ENCODE measurements at regions not wholly inside any gene's neighbourhood (a gene's known extent, or its start where the extent isn't known, plus 50 kb on each side); places are given as distances from the start of the nearest gene placed in this dataset.

DNA sequence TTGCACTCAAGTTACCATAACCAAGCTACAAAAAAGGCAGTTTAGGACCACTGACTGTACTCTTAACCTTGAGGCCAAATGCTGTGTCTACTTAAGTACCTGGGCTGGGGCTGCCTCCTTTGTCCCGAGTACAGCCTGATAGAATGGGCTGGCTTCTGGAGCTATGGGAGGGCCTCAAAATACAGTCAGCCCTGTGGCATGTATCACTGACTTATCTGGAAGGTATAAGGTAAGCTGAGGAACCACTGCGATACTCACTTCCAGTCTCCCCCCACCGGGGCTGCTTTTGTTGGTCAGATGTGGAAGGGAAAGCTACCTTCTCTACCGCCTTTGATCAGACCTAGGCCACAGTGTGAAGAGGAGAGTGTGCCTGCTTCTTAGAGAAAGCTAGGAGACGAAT lies 404.8 kb downstream of the ARHGEF28 start:
- H3K4me3 Mint-ChIP-seq = no peak overlapping the region
- peaks cover 14% of the 10 kb centered on the region for H3K27me3 Mint-ChIP-seq (ENCODE audit: low read depth, poor library complexity)
- DNase-seq = no peak

GRCh38 chr5:74030371-74030770 lies 404.4 kb downstream of the ARHGEF28 start:
- TF ChIP-seq, protein P1, sequence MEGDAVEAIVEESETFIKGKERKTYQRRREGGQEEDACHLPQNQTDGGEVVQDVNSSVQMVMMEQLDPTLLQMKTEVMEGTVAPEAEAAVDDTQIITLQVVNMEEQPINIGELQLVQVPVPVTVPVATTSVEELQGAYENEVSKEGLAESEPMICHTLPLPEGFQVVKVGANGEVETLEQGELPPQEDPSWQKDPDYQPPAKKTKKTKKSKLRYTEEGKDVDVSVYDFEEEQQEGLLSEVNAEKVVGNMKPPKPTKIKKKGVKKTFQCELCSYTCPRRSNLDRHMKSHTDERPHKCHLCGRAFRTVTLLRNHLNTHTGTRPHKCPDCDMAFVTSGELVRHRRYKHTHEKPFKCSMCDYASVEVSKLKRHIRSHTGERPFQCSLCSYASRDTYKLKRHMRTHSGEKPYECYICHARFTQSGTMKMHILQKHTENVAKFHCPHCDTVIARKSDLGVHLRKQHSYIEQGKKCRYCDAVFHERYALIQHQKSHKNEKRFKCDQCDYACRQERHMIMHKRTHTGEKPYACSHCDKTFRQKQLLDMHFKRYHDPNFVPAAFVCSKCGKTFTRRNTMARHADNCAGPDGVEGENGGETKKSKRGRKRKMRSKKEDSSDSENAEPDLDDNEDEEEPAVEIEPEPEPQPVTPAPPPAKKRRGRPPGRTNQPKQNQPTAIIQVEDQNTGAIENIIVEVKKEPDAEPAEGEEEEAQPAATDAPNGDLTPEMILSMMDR (IDR thresholded peaks at IDR 0.05) = no peak
- no peak for DNase-seq
- Mint-ChIP-seq H3K36me3 (ENCODE audit: low read depth) (no peaks in the 10 kb centered on the region), H3K9me3 (peaks cover 5% of the 10 kb centered on the region), H3K4me3 (no peak overlapping the region), H3K27me3 (ENCODE audit: low read depth, poor library complexity) (peaks cover 12% of the 10 kb centered on the region), H3K27ac (no peak overlapping the region), H3K4me1 (peaks cover 18% of the 10 kb centered on the region)

More for the DNA sequence above, 404.8 kb downstream of the ARHGEF28 start:
- Mint-ChIP-seq H3K36me3 (ENCODE audit: low read depth) (no peaks in the 10 kb centered on the region), H3K4me1 (peaks cover 23% of the 10 kb centered on the region), H3K27ac (no peak overlapping the region), H3K9me3 (peaks cover under 1% of the 10 kb centered on the region)
- TF ChIP-seq, protein P1 (IDR thresholded peaks at IDR 0.05) = no peak

DNA sequence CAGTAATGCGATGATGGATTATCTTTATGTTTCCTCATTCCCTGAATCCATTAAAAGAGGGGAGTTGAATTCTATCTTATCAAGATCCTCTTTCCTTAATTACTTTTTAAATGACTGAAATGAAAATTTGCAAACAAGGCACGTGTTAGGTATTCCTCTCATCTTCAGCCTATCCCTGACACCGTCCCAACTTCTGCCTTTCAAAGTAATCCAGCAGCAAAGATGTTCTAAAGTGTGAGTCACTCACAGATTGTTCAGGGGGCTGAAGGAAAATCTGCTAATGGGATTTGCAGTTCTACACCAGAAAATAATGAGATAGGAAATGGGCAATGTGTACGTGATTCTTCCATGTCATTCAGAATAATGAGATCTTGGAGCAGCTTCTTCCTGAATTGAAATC lies 403.0 kb downstream of the ARHGEF28 start:
- Mint-ChIP-seq H3K36me3 (ENCODE audit: low read depth) (no peaks in the 10 kb centered on the region), H3K27ac (no peak overlapping the region), H3K4me3 (no peak overlapping the region), H3K9me3 (peaks cover 7% of the 10 kb centered on the region), H3K4me1 (peaks cover 10% of the 10 kb centered on the region), H3K27me3 (ENCODE audit: low read depth, poor library complexity) (peaks cover 7% of the 10 kb centered on the region)
- TF ChIP-seq, protein P1 (IDR thresholded peaks at IDR 0.05) = no peak
- DNase-seq = no peak

- no peak for DNase-seq
- Mint-ChIP-seq H3K4me3 (no peak overlapping the region), H3K9me3 (peaks cover 13% of the 10 kb centered on the region), H3K4me1 (peaks cover 10% of the 10 kb centered on the region), H3K27me3 (ENCODE audit: low read depth, poor library complexity) (peaks cover 7% of the 10 kb centered on the region), H3K27ac (no peak overlapping the region), H3K36me3 (ENCODE audit: low read depth) (no peaks in the 10 kb centered on the region)
- TF ChIP-seq, protein P1 (IDR thresholded peaks at IDR 0.05) = no peak
These were observed 402.4 kb downstream of the ARHGEF28 start for GRCh38 chr5:74028406-74028805.

DNA sequence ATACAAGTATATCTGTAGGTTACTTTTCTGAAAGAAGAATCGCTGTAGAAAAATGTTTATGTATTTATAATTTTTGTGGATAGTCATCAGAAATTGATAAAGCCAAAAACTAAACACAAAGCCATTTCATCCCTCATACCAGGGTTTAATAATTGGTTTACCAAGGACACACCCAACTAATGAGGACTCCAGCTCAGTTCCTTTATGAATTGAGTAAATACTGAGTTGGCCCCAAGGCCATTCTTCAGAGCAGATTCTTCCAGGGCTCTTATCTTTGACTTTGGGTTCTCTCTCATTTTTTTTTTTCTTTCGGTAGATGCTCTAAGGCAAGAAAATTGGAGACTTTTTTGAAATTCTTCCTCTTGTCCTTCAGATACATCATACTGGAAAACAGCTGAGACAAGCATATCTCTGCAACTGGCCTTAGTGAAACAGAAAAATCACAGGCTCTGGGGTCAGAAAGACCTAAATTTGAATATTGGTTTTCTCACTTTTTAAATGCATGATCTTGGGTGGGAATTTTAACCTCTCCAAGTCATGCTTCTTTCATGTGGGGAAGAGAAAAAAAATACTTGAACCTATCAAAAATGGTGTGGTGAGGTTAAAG lies 401.8 kb downstream of the ARHGEF28 start:
- H3K27ac Mint-ChIP-seq = no peak overlapping the region
- H3K9me3 Mint-ChIP-seq = peaks cover 15% of the 10 kb centered on the region
- H3K27me3 Mint-ChIP-seq (ENCODE audit: low read depth, poor library complexity) = peaks cover 7% of the 10 kb centered on the region
- TF ChIP-seq, protein P1 (IDR thresholded peaks at IDR 0.05) = no peak
- no peak for DNase-seq
- no peak overlapping the region for H3K4me3 Mint-ChIP-seq
- no peaks in the 10 kb centered on the region for H3K36me3 Mint-ChIP-seq (ENCODE audit: low read depth)
- H3K4me1 Mint-ChIP-seq = peaks cover 10% of the 10 kb centered on the region

DNA sequence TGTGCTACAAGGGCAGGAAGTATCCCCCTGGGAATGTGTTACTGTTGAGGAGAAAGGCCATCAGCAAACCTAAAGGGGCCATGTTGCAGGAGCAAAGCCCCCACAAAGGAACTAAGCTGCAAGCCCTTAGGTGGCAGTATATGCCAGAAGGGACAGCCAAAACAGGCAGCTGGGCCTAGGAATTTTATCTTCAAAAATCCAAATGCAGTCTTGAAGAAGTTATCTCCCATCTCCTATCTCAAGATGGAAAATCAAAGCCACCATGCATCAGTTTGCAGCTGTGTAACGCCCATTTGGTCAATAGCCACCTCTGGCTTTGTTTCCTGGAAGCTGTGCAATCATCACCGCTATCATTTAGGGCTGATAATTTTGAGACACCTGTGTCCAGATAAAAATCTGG lies 400.3 kb downstream of the ARHGEF28 start:
- no peak overlapping the region for H3K27ac Mint-ChIP-seq

More for the DNA sequence above, 400.3 kb downstream of the ARHGEF28 start:
- no peak for DNase-seq
- no peak overlapping the region for H3K4me3 Mint-ChIP-seq
- H3K36me3 Mint-ChIP-seq (ENCODE audit: low read depth) = no peaks in the 10 kb centered on the region
- peaks cover 21% of the 10 kb centered on the region for H3K9me3 Mint-ChIP-seq
- peaks cover 7% of the 10 kb centered on the region for H3K27me3 Mint-ChIP-seq (ENCODE audit: low read depth, poor library complexity)
- H3K4me1 Mint-ChIP-seq = peaks cover 6% of the 10 kb centered on the region
- TF ChIP-seq, protein P1 (IDR thresholded peaks at IDR 0.05) = no peak
